CD14-positive monocyte (primary cell): ENCODE measurements at regions not wholly inside any gene's neighbourhood (a gene's known extent, or its start where the extent isn't known, plus 50 kb on each side); places are given as distances from the start of the nearest gene placed in this dataset.

Experiments
- DNase-seq, 3 donors: peaks; one replicate each; pipeline ENCODE4 v3.0.0-alpha.2; 2011 to 2022
- H2AFZ ChIP-seq: 2 replicates; pipeline ENCODE4 v1.6.0; 2012; ENCODE audit warnings: mild to moderate bottlenecking, low read depth, low read length, inconsistent platforms; ENCODE audit not compliant: insufficient read depth, poor library complexity, severe bottlenecking
- H3K27ac ChIP-seq, 2 donors: 1 replicate in 1 of 2; 2 replicates in 1 of 2; pipeline ENCODE4 v1.5.1; 2012 to 2013; ENCODE audit warnings: low read length in 2 of 2, control low read depth in 1 of 2, inconsistent platforms in 1 of 2, low read depth in 1 of 2, mild to moderate bottlenecking in 1 of 2
- H3K27me3 ChIP-seq, 2 donors: one replicate each; pipeline versions ENCODE4 v1.6.0 to v1.6.1; 2011 to 2013; ENCODE audit warnings: low read length in 2 of 2; ENCODE audit not compliant: control insufficient read depth in 2 of 2, insufficient read depth in 2 of 2
- H3K36me3 ChIP-seq, 2 donors: replicated peaks in 1 of 2; 1 replicate in 1 of 2; 2 replicates in 1 of 2; pipeline versions ENCODE4 v1.5.1 to v1.6.1; 2012 to 2013; ENCODE audit warnings: low read length in 2 of 2, control low read depth in 1 of 2, inconsistent platforms in 1 of 2, mild to moderate bottlenecking in 1 of 2; ENCODE audit not compliant: insufficient read depth in 2 of 2, control insufficient read depth in 1 of 2
- H3K4me1 ChIP-seq, 2 donors: 1 replicate in 1 of 2; 2 replicates in 1 of 2; pipeline versions ENCODE4 v1.5.1 to v1.6.1; 2012 to 2013; ENCODE audit warnings: low read length in 2 of 2, control low read depth in 1 of 2, inconsistent platforms in 1 of 2, mild to moderate bottlenecking in 1 of 2, moderate library complexity in 1 of 2; ENCODE audit not compliant: insufficient read depth in 2 of 2, control insufficient read depth in 1 of 2
- H3K4me2 ChIP-seq: replicated peaks from 2 replicates; pipeline ENCODE3; 2012; ENCODE audit warnings: low read length, moderate library complexity, mild to moderate bottlenecking; ENCODE audit not compliant: poor library complexity, severe bottlenecking; ENCODE audit errors: extremely low read depth
- H3K4me3 ChIP-seq, 3 experiments: fragments of 200-600 bp in 1 of 3; sonication (generic) in 1 of 3; replicated peaks in 1 of 3; 1 replicate in 2 of 3; 2 replicates in 1 of 3; pipeline ENCODE4 v1.5.1; 2011 to 2013; ENCODE audit warnings: low read length in 3 of 3, mild to moderate bottlenecking in 3 of 3, control low read depth in 2 of 3, low read depth in 2 of 3, inconsistent platforms in 1 of 3, moderate library complexity in 1 of 3
- H3K79me2 ChIP-seq: 2 replicates; pipeline ENCODE4 v1.6.0; 2012; ENCODE audit warnings: mild to moderate bottlenecking, control low read depth, inconsistent platforms, low read length, moderate library complexity; ENCODE audit not compliant: insufficient read depth
- H3K9ac ChIP-seq: 2 replicates; pipeline ENCODE4 v1.6.0; 2017; ENCODE audit warnings: low read length, mild to moderate bottlenecking; ENCODE audit not compliant: insufficient read depth, poor library complexity, severe bottlenecking
- H3K9me3 ChIP-seq, 2 donors: replicated peaks in 1 of 2; 1 replicate in 1 of 2; 2 replicates in 1 of 2; pipeline versions ENCODE4 v1.5.1 to v1.6.1; 2012 to 2013; ENCODE audit warnings: low read length in 2 of 2, control low read depth in 1 of 2; ENCODE audit not compliant: control insufficient read depth in 1 of 2, insufficient read depth in 1 of 2
- H4K20me1 ChIP-seq: 2 replicates; pipeline ENCODE4 v1.6.0; 2012; ENCODE audit warnings: mild to moderate bottlenecking, low read length, control low read depth, moderate library complexity; ENCODE audit not compliant: insufficient read depth
- H3K27ac Mint-ChIP-seq, 7 donors: one replicate each; pipeline ENCODE4 v1.8.0; 2020; ENCODE audit warnings: mild to moderate bottlenecking in 7 of 7, mixed read lengths in 7 of 7, moderate library complexity in 6 of 7, inconsistent platforms in 2 of 7
- H3K27me3 Mint-ChIP-seq, 3 donors: one replicate each; pipeline ENCODE4 v1.8.0; 2021 to 2022; ENCODE audit warnings: low read depth in 3 of 3, mild to moderate bottlenecking in 3 of 3, mixed read lengths in 3 of 3, moderate library complexity in 3 of 3, inconsistent platforms in 1 of 3
- H3K36me3 Mint-ChIP-seq, 2 donors: one replicate each; pipeline ENCODE4 v1.8.0; 2020; ENCODE audit warnings: mixed read lengths in 2 of 2, inconsistent platforms in 1 of 2, mild to moderate bottlenecking in 1 of 2
- H3K4me1 Mint-ChIP-seq: one replicate; pipeline ENCODE4 v1.8.0; 2020; ENCODE audit warnings: mild to moderate bottlenecking, mixed read lengths
- H3K4me3 Mint-ChIP-seq, 2 donors: one replicate each; pipeline ENCODE4 v1.8.0; 2020; ENCODE audit warnings: mild to moderate bottlenecking in 2 of 2, mixed read lengths in 2 of 2, moderate library complexity in 1 of 2
- H3K9me3 Mint-ChIP-seq, 7 donors: one replicate each; pipeline ENCODE4 v1.8.0; 2020 to 2022; ENCODE audit warnings: mixed read lengths in 7 of 7, mild to moderate bottlenecking in 6 of 7, moderate library complexity in 6 of 7, inconsistent platforms in 2 of 7
- WGBS: methylation state at CpG from one replicate; pipeline ENCODE4 v1.1.5; 2013; ENCODE audit warnings: missing lambda C conversion rate; ENCODE audit not compliant: insufficient coverage; 5-methylcytosine and 5-hydroxymethylcytosine counted together
- intact Hi-C, 2 donors: fragments of 100-400 bp; cut with micrococcal nuclease; formaldehyde crosslinking; loops; one replicate each; pipeline versions ENCODE4 v1.15.0 to v1.15.1; 2023
- TF ChIP-seq, protein P1 (sequence below): fragments of 200-600 bp; IDR thresholded peaks from one replicate; pipeline ENCODE4 v1.8.0; 2022; ENCODE audit warnings: antibody characterized with exemption, mild to moderate bottlenecking

GRCh38 chr11:23536907-23537306, 676.6 kb upstream of the CCDC179 start:
- Mint-ChIP-seq H3K4me1 (no peaks in the 10 kb centered on the region), H3K9me3 (peaks cover 3 to 18% (median 8%) of the 10 kb centered on the region in 7 donors), H3K36me3 (no peaks in the 10 kb centered on the region), H3K27ac (no peak overlapping the region), H3K4me3 (no peak overlapping the region), H3K27me3 (peaks cover 0 to 1% (median 0%) of the 10 kb centered on the region in 3 donors)
- H3K4me2 ChIP-seq = no peak overlapping the region
- WGBS = 100% methylated on average over 2 of the region's 4 CpGs
- TF ChIP-seq, protein P1, sequence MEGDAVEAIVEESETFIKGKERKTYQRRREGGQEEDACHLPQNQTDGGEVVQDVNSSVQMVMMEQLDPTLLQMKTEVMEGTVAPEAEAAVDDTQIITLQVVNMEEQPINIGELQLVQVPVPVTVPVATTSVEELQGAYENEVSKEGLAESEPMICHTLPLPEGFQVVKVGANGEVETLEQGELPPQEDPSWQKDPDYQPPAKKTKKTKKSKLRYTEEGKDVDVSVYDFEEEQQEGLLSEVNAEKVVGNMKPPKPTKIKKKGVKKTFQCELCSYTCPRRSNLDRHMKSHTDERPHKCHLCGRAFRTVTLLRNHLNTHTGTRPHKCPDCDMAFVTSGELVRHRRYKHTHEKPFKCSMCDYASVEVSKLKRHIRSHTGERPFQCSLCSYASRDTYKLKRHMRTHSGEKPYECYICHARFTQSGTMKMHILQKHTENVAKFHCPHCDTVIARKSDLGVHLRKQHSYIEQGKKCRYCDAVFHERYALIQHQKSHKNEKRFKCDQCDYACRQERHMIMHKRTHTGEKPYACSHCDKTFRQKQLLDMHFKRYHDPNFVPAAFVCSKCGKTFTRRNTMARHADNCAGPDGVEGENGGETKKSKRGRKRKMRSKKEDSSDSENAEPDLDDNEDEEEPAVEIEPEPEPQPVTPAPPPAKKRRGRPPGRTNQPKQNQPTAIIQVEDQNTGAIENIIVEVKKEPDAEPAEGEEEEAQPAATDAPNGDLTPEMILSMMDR = no peak
- no peak overlapping the region for H3K4me3 ChIP-seq
- no peak overlapping the region for H2AFZ ChIP-seq
- intact Hi-C loops = no loop called here
- DNase-seq = no peak
- no peaks in the 10 kb centered on the region for H3K4me1 ChIP-seq
- no peak overlapping the region for H3K27ac ChIP-seq
- H4K20me1 ChIP-seq = no peaks in the 10 kb centered on the region
- no peaks in the 10 kb centered on the region for H3K79me2 ChIP-seq
- H3K27me3 ChIP-seq = no peaks in the 10 kb centered on the region
- no peaks in the 10 kb centered on the region for H3K36me3 ChIP-seq
- no peak overlapping the region for H3K9ac ChIP-seq
- H3K9me3 ChIP-seq = peaks cover 4 to 5% of the 10 kb centered on the region in 2 donors

GRCh38 chr11:23539556-23539955, 679.3 kb upstream of the CCDC179 start:
- Mint-ChIP-seq H3K27ac (no peak overlapping the region), H3K4me1 (no peaks in the 10 kb centered on the region), H3K9me3 (peaks cover 3 to 16% (median 8%) of the 10 kb centered on the region in 7 donors), H3K27me3 (peaks cover 0 to 1% (median 0%) of the 10 kb centered on the region in 3 donors), H3K36me3 (no peaks in the 10 kb centered on the region), H3K4me3 (no peak overlapping the region)
- Histone ChIP-seq H3K9ac (no peak overlapping the region), H3K27ac (no peak overlapping the region), H3K36me3 (no peaks in the 10 kb centered on the region), H3K4me1 (no peaks in the 10 kb centered on the region), H4K20me1 (no peaks in the 10 kb centered on the region), H2AFZ (no peak overlapping the region), H3K9me3 (peaks cover 4 to 5% of the 10 kb centered on the region in 2 donors), H3K79me2 (no peaks in the 10 kb centered on the region), H3K4me3 (no peak overlapping the region), H3K4me2 (no peak overlapping the region), H3K27me3 (no peaks in the 10 kb centered on the region)
- no CpG with 5 or more reads among the region's 5 CpGs for WGBS
- no peak for DNase-seq
- intact Hi-C loops = no loop called here
- TF ChIP-seq, protein P1 = no peak
